ENCODE measurements at regions not wholly inside any gene's neighbourhood (a gene's known extent, or its start where the extent isn't known, plus 50 kb on each side); places are given as distances from the start of the nearest gene placed in this dataset.

DNA sequence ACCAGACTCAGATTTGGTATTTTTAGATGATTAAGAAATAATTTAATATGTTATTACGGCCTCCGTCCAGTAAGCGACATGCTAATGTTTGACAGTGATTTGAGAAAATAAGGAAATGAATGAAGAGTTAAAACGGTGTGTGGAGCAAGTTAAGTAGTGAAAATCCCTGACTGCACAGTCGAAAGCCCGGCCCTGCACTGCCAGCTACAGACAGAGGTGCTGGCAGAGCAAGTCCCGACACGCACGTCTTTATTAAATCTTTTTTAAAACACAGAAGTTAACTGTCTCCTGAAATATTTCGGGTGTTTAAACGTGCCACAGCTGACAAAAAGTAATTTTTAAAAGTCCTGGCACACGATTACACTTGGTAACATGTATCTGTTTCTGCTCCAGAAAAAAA is 293.4 kb upstream of the RNF32 start:
- TF ChIP-seq FOXM1 (IDR thresholded peaks at IDR 0.05; ENCODE audit: borderline replicate concordance, low read depth) (no peak), EP300 (IDR thresholded peaks at IDR 0.05; ENCODE audit: borderline replicate concordance) (no peak), MAX (IDR thresholded peaks at IDR 0.05) (no peak), TAF1 (IDR thresholded peaks at IDR 0.05; ENCODE audit: low read depth) (no peak), TCF12 (IDR thresholded peaks at IDR 0.05; ENCODE audit: low read depth) (no peak), ZBTB7A (IDR thresholded peaks at IDR 0.05; ENCODE audit: low read depth) (no peak), EGR1 (IDR thresholded peaks at IDR 0.05) (no peak), CREB1 (IDR thresholded peaks at IDR 0.05; ENCODE audit: low read depth) (no peak), RAD21 (IDR thresholded peaks at IDR 0.05; ENCODE audit: low read depth) (no peak), CEBPB (IDR thresholded peaks at IDR 0.05) (no peak), YY1 (IDR thresholded peaks at IDR 0.05; ENCODE audit: low read depth) (no peak), TEAD4 (IDR thresholded peaks at IDR 0.05) (no peak)
- TF ChIP-seq, protein P1, sequence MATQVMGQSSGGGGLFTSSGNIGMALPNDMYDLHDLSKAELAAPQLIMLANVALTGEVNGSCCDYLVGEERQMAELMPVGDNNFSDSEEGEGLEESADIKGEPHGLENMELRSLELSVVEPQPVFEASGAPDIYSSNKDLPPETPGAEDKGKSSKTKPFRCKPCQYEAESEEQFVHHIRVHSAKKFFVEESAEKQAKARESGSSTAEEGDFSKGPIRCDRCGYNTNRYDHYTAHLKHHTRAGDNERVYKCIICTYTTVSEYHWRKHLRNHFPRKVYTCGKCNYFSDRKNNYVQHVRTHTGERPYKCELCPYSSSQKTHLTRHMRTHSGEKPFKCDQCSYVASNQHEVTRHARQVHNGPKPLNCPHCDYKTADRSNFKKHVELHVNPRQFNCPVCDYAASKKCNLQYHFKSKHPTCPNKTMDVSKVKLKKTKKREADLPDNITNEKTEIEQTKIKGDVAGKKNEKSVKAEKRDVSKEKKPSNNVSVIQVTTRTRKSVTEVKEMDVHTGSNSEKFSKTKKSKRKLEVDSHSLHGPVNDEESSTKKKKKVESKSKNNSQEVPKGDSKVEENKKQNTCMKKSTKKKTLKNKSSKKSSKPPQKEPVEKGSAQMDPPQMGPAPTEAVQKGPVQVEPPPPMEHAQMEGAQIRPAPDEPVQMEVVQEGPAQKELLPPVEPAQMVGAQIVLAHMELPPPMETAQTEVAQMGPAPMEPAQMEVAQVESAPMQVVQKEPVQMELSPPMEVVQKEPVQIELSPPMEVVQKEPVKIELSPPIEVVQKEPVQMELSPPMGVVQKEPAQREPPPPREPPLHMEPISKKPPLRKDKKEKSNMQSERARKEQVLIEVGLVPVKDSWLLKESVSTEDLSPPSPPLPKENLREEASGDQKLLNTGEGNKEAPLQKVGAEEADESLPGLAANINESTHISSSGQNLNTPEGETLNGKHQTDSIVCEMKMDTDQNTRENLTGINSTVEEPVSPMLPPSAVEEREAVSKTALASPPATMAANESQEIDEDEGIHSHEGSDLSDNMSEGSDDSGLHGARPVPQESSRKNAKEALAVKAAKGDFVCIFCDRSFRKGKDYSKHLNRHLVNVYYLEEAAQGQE (IDR thresholded peaks at IDR 0.05; ENCODE audit: low read depth), result no peak

Measured in Ishikawa (cell line).